ENCODE measurements at regions not wholly inside any gene's neighbourhood (a gene's known extent, or its start where the extent isn't known, plus 50 kb on each side); places are given as distances from the start of the nearest gene placed in this dataset.

GRCh38 chr9:684941-685340, 156.6 kb upstream of the DMRT1 start:
- Histone ChIP-seq H3K36me3 (ENCODE audit: control insufficient read depth in 4 of 4, insufficient read depth in 3 of 4, low read depth in 1 of 4, low read length in 3 of 4) (no peaks in the 10 kb centered on the region), H3K27ac (ENCODE audit: low read depth in 1 of 2, low read length in 2 of 2) (peak overlapping the region; percentile 95 to 99), H3K27me3 (ENCODE audit: control insufficient read depth in 4 of 4, insufficient read depth in 4 of 4, low read length in 3 of 4) (no peaks in the 10 kb centered on the region), H3K9me3 (ENCODE audit: control insufficient read depth in 4 of 4, low read length in 3 of 4) (no peaks in the 10 kb centered on the region), H3K4me3 (ENCODE audit: low read depth in 1 of 3, low read length in 3 of 3) (peak overlapping the region in 2 of 3 donors; percentile 50 to 72), H3K4me1 (ENCODE audit: control insufficient read depth in 4 of 4, insufficient read depth in 4 of 4, low read length in 3 of 4) (peaks cover 7 to 23% (median 11%) of the 10 kb centered on the region in 4 donors), H3K9ac (ENCODE audit: low read depth in 1 of 2, low read length in 2 of 2) (peak overlapping the region; percentile 92 to 100)
- peak in 1 of 2 donors; percentile 35 for TF ChIP-seq JUND (IDR thresholded peaks at IDR 0.05)
- TF ChIP-seq ATF3 (IDR thresholded peaks at IDR 0.05): no peak
- WGBS: 22% methylated on average over 4 of the region's 4 CpGs
- no peak for DNase-seq (ENCODE audit: low spot score)

GRCh38 chr9:686321-686813, 155.1 kb upstream of the DMRT1 start:
- no peak for DNase-seq (ENCODE audit: low spot score)
- WGBS: 44% methylated on average over 7 of the region's 7 CpGs
- H3K4me1 ChIP-seq (ENCODE audit: control insufficient read depth in 4 of 4, insufficient read depth in 4 of 4, low read length in 3 of 4): peaks cover 7 to 19% (median 10%) of the 10 kb centered on the region in 4 donors
- no peaks in the 10 kb centered on the region for H3K9me3 ChIP-seq (ENCODE audit: control insufficient read depth in 4 of 4, low read length in 3 of 4)
- TF ChIP-seq FOXA2 (IDR thresholded peaks at IDR 0.05) (peak; percentile 64), CTCF (IDR thresholded peaks at IDR 0.05; ENCODE audit: low read depth, low read length, missing input control) (no peak), HNF4A (conservative IDR thresholded peaks at IDR 0.05) (peak; percentile 73 to 86), RAD21 (IDR thresholded peaks at IDR 0.05) (peak; percentile 54 to 55), MAX (IDR thresholded peaks at IDR 0.05) (peak; percentile 63), ATF3 (IDR thresholded peaks at IDR 0.05) (peak; percentile 41), REST (IDR thresholded peaks at IDR 0.05) (peak; percentile 78), TAF1 (conservative IDR thresholded peaks at IDR 0.05) (peak; percentile 79), SP1 (IDR thresholded peaks at IDR 0.05) (peak; percentile 84), ZBTB33 (IDR thresholded peaks at IDR 0.05) (peak; percentile 57), JUND (IDR thresholded peaks at IDR 0.05) (peak; percentile 80 to 86), HNF4G (IDR thresholded peaks at IDR 0.05) (no peak), EGR1 (IDR thresholded peaks at IDR 0.05; ENCODE audit: low read depth in 2 of 2) (peak; percentile 80 to 92), FOXA1 (IDR thresholded peaks at IDR 0.05) (peak; percentile 62), YY1 (IDR thresholded peaks at IDR 0.05) (peak; percentile 72), GABPA (IDR thresholded peaks at IDR 0.05 in 1 of 2, conservative IDR thresholded peaks at IDR 0.05 in 1 of 2) (peak; percentile 44 to 83), NR2F2 (IDR thresholded peaks at IDR 0.05) (peak; percentile 36), RXRA (IDR thresholded peaks at IDR 0.05) (peak; percentile 69 to 88)
- peak overlapping the region; percentile 10 to 100 for H3K9ac ChIP-seq (ENCODE audit: low read depth in 1 of 2, low read length in 2 of 2)
- H3K4me3 ChIP-seq (ENCODE audit: low read depth in 1 of 3, low read length in 3 of 3): peak overlapping the region in 2 of 3 donors; percentile 23 to 26
- H3K36me3 ChIP-seq (ENCODE audit: control insufficient read depth in 4 of 4, insufficient read depth in 3 of 4, low read depth in 1 of 4, low read length in 3 of 4): no peaks in the 10 kb centered on the region
- H3K27me3 ChIP-seq (ENCODE audit: control insufficient read depth in 4 of 4, insufficient read depth in 4 of 4, low read length in 3 of 4): no peaks in the 10 kb centered on the region
- H3K27ac ChIP-seq (ENCODE audit: low read depth in 1 of 2, low read length in 2 of 2): peak overlapping the region; percentile 95 to 99
